Smooth muscle cell (in vitro differentiated cells): ENCODE measurements at regions not wholly inside any gene's neighbourhood (a gene's known extent, or its start where the extent isn't known, plus 50 kb on each side); places are given as distances from the start of the nearest gene placed in this dataset.

Source experiments
- DNase-seq: peaks from one replicate; lab custom pipeline; 2025; ENCODE audit not compliant: unreplicated experiment; lab: John Stamatoyannopoulos, UW
- H2AFZ ChIP-seq: fragments of 200-600 bp; sonication (generic); 2 replicates; pipeline ENCODE4 v1.6.0; 2016; ENCODE audit warnings: antibody characterized with exemption, low read depth, mild to moderate bottlenecking
- H3F3A ChIP-seq: fragments of 200-600 bp; sonication (generic); 2 replicates; pipeline ENCODE4 v1.6.0; 2017; ENCODE audit warnings: antibody characterized with exemption, low read depth
- H3K27ac ChIP-seq: fragments of 200-600 bp; sonication (generic); 2 replicates; pipeline ENCODE4 v1.5.1; 2016; ENCODE audit warnings: low read depth, mild to moderate bottlenecking
- H3K27me3 ChIP-seq: fragments of 200-600 bp; sonication (generic); 2 replicates; pipeline ENCODE4 v1.6.1; 2016; ENCODE audit warnings: low read depth, mild to moderate bottlenecking
- H3K36me3 ChIP-seq: fragments of 200-600 bp; sonication (generic); 2 replicates; pipeline ENCODE4 v1.5.1; 2016; ENCODE audit warnings: low read depth
- H3K4me1 ChIP-seq: fragments of 200-600 bp; sonication (generic); 2 replicates; pipeline ENCODE4 v1.5.1; 2016; ENCODE audit warnings: low read depth
- H3K4me2 ChIP-seq: fragments of 200-600 bp; sonication (generic); 2 replicates; pipeline ENCODE4 v1.6.0; 2016; ENCODE audit warnings: mild to moderate bottlenecking
- H3K4me3 ChIP-seq: fragments of 200-600 bp; sonication (generic); 2 replicates; pipeline ENCODE4 v1.5.1; 2016; ENCODE audit warnings: mild to moderate bottlenecking
- H3K79me2 ChIP-seq: fragments of 200-600 bp; sonication (generic); 2 replicates; pipeline ENCODE4 v1.6.0; 2016; ENCODE audit warnings: low read depth, mild to moderate bottlenecking
- H3K9ac ChIP-seq: fragments of 200-600 bp; sonication (generic); 2 replicates; pipeline ENCODE4 v1.6.0; 2016; ENCODE audit warnings: low read depth
- H3K9me3 ChIP-seq: fragments of 200-600 bp; sonication (generic); replicated peaks from 2 replicates; pipeline ENCODE4 v1.5.1; 2016; ENCODE audit warnings: low read depth
- H4K20me1 ChIP-seq: fragments of 200-600 bp; sonication (generic); 2 replicates; pipeline ENCODE4 v1.6.0; 2016; ENCODE audit warnings: low read depth
- CTCF ChIP-seq: fragments of 200-600 bp; sonication (generic); IDR thresholded peaks from 2 replicates; pipeline ENCODE4 v1.5.1; 2017; ENCODE audit warnings: borderline replicate concordance, mild to moderate bottlenecking, antibody characterized with exemption; ENCODE audit not compliant: insufficient read depth, poor library complexity, severe bottlenecking
- WGBS: methylation state at CpG from one replicate; pipeline ENCODE4 v1.1.7; 2016; ENCODE audit warnings: low lambda C conversion rate; 5-methylcytosine and 5-hydroxymethylcytosine counted together

- Histone ChIP-seq H3F3A (no peaks in the 10 kb centered on the region), H4K20me1 (no peaks in the 10 kb centered on the region), H3K9me3 (no peaks in the 10 kb centered on the region), H3K36me3 (no peaks in the 10 kb centered on the region), H2AFZ (no peak overlapping the region), H3K27ac (no peak overlapping the region), H3K9ac (no peak overlapping the region), H3K4me2 (no peak overlapping the region), H3K79me2 (no peaks in the 10 kb centered on the region), H3K4me3 (no peak overlapping the region), H3K27me3 (no peaks in the 10 kb centered on the region), H3K4me1 (no peaks in the 10 kb centered on the region)
- TF ChIP-seq CTCF, result no peak
- 77% methylated on average over 1 of the region's 1 CpG for WGBS
- no peak for DNase-seq
These were observed 311.8 kb upstream of the SGCD start for GRCh38 chr5:156015137-156015536.

GRCh38 chr5:156019130-156019529 is 307.8 kb upstream of the SGCD start:
- DNase-seq, result no peak
- TF ChIP-seq CTCF, result no peak
- Histone ChIP-seq H4K20me1 (no peaks in the 10 kb centered on the region), H3K4me3 (no peak overlapping the region), H3K36me3 (no peaks in the 10 kb centered on the region), H3K4me1 (no peaks in the 10 kb centered on the region), H3K27me3 (no peaks in the 10 kb centered on the region), H3K4me2 (no peak overlapping the region), H3K9me3 (no peaks in the 10 kb centered on the region), H3F3A (no peaks in the 10 kb centered on the region), H3K27ac (no peak overlapping the region), H3K9ac (no peak overlapping the region), H2AFZ (no peak overlapping the region), H3K79me2 (no peaks in the 10 kb centered on the region)
- WGBS, result 95% methylated on average over 2 of the region's 2 CpGs

GRCh38 chr5:156019571-156020180 is 307.3 kb upstream of the SGCD start:
- no peaks in the 10 kb centered on the region for H3K36me3 ChIP-seq
- no peaks in the 10 kb centered on the region for H3K4me1 ChIP-seq
- H3K9ac ChIP-seq, result no peak overlapping the region
- H3K27me3 ChIP-seq, result no peaks in the 10 kb centered on the region
- H3K4me2 ChIP-seq, result no peak overlapping the region
- H4K20me1 ChIP-seq, result no peaks in the 10 kb centered on the region
- 52% methylated on average over 7 of the region's 7 CpGs for WGBS
- H3K4me3 ChIP-seq, result no peak overlapping the region
- H3K79me2 ChIP-seq, result no peaks in the 10 kb centered on the region
- no peak overlapping the region for H2AFZ ChIP-seq
- H3K9me3 ChIP-seq, result no peaks in the 10 kb centered on the region
- H3K27ac ChIP-seq, result no peak overlapping the region
- no peak for DNase-seq
- no peak for TF ChIP-seq CTCF
- no peaks in the 10 kb centered on the region for H3F3A ChIP-seq

GRCh38 chr5:156020647-156021046 is 306.3 kb upstream of the SGCD start:
- WGBS, result 84% methylated on average over 3 of the region's 3 CpGs
- Histone ChIP-seq H3K4me1 (no peaks in the 10 kb centered on the region), H3K27ac (no peak overlapping the region), H3F3A (no peaks in the 10 kb centered on the region), H3K27me3 (no peaks in the 10 kb centered on the region), H3K9ac (no peak overlapping the region), H3K9me3 (no peaks in the 10 kb centered on the region), H3K79me2 (no peaks in the 10 kb centered on the region), H2AFZ (no peak overlapping the region), H3K4me3 (no peak overlapping the region), H3K4me2 (no peak overlapping the region), H3K36me3 (no peaks in the 10 kb centered on the region), H4K20me1 (no peaks in the 10 kb centered on the region)
- no peak for TF ChIP-seq CTCF
- no peak for DNase-seq
